GM06990 (cell line): ENCODE measurements at regions not wholly inside any gene's neighbourhood (a gene's known extent, or its start where the extent isn't known, plus 50 kb on each side); places are given as distances from the start of the nearest gene placed in this dataset.

Source experiments
- DNase-seq: peaks from one replicate; pipeline ENCODE4 v3.0.0-alpha.2; 2011; ENCODE audit not compliant: insufficient read length; ENCODE audit errors: extremely low read depth
- H3K27me3 ChIP-seq: replicated peaks from 2 replicates; pipeline ENCODE4 v1.6.0; 2011; ENCODE audit warnings: low read length; ENCODE audit not compliant: control insufficient read depth, insufficient read depth
- H3K36me3 ChIP-seq: 2 replicates; pipeline ENCODE4 v1.5.1; 2011; ENCODE audit warnings: low read length; ENCODE audit not compliant: control insufficient read depth, insufficient read depth
- H3K4me3 ChIP-seq: replicated peaks from 2 replicates; pipeline ENCODE4 v1.5.1; 2011; ENCODE audit warnings: low read depth, mild to moderate bottlenecking, control low read depth, low read length
- CTCF ChIP-seq: IDR thresholded peaks from 2 replicates; pipeline ENCODE4 v1.5.1; 2011; ENCODE audit warnings: low read length, control low read depth, mild to moderate bottlenecking, inconsistent platforms; ENCODE audit not compliant: insufficient read depth, poor library complexity, severe bottlenecking

- DNase-seq: no peak
- no peak for TF ChIP-seq CTCF
- no peaks in the 10 kb centered on the region for H3K27me3 ChIP-seq
Measured at GRCh38 chr13:85935868-85936467, 136.7 kb upstream of the SLITRK6 start.

GRCh38 chr13:85930108-85930507 lies 130.9 kb upstream of the SLITRK6 start:
- H3K27me3 ChIP-seq: no peaks in the 10 kb centered on the region

More at GRCh38 chr13:85935868-85936467, 136.7 kb upstream of the SLITRK6 start:
- no peaks in the 10 kb centered on the region for H3K36me3 ChIP-seq
- no peak overlapping the region for H3K4me3 ChIP-seq

GRCh38 chr13:85910962-85911361 lies 111.7 kb upstream of the SLITRK6 start:
- H3K36me3 ChIP-seq: no peaks in the 10 kb centered on the region
- DNase-seq: no peak
- no peaks in the 10 kb centered on the region for H3K27me3 ChIP-seq
- no peak overlapping the region for H3K4me3 ChIP-seq
- TF ChIP-seq CTCF: no peak

More at GRCh38 chr13:85930108-85930507, 130.9 kb upstream of the SLITRK6 start:
- Histone ChIP-seq H3K4me3 (no peak overlapping the region), H3K36me3 (no peaks in the 10 kb centered on the region)
- no peak for TF ChIP-seq CTCF
- DNase-seq: no peak

- Histone ChIP-seq H3K27me3 (no peaks in the 10 kb centered on the region), H3K36me3 (no peaks in the 10 kb centered on the region), H3K4me3 (no peak overlapping the region)
- no peak for DNase-seq
- TF ChIP-seq CTCF: no peak
Measured at GRCh38 chr13:85900521-85900920, 101.3 kb upstream of the SLITRK6 start.

GRCh38 chr13:85896516-85897450 lies 97.6 kb upstream of the SLITRK6 start:
- no peak for DNase-seq
- Histone ChIP-seq H3K27me3 (no peaks in the 10 kb centered on the region), H3K4me3 (no peak overlapping the region), H3K36me3 (no peaks in the 10 kb centered on the region)
- TF ChIP-seq CTCF: no peak
